A549 (cell line): ENCODE measurements at regions not wholly inside any gene's neighbourhood (a gene's known extent, or its start where the extent isn't known, plus 50 kb on each side); places are given as distances from the start of the nearest gene placed in this dataset.

Experiments
- ATAC-seq, 2 experiments: fragments of 200-7000 bp in 1 of 2; fragments of >200 bp in 1 of 2; cut with Nextera tagmentation in 1 of 2; cut with Tn5 transposase in 1 of 2; 3 replicates each; pipeline versions ENCODE4 v1.8.0 to v1.9.1; 2018 to 2020; ENCODE audit warnings: mild to moderate bottlenecking in 1 of 2, moderate library complexity in 1 of 2
- CTCF ChIA-PET: fragments of 300-600 bp; sonication (Branson Sonifier 250); formaldehyde crosslinking; extraction: SDS; loops from one replicate; lab custom pipeline; 2021; ENCODE audit warnings: antibody characterized with exemption, inconsistent platforms; lab: Yijun Ruan, JAX
- POLR2A ChIA-PET: fragments of 350-600 bp; formaldehyde crosslinking; extraction: SDS; loops from one replicate; lab custom pipeline; 2021; ENCODE audit warnings: antibody characterized with exemption, inconsistent platforms; lab: Yijun Ruan, JAX
- DNase-seq, 2 experiments: peaks; one replicate each; pipeline versions ENCODE4 v3.0.0 to v3.0.0-alpha.2; 2011 to 2016; ENCODE audit warnings: low read depth in 1 of 2, low spot score in 1 of 2
- FAIRE-seq: peaks from 2 replicates; lab custom pipeline; 2011; peaks lifted over from hg19 to GRCh38; lab: Jason Lieb, UNC
- H3K27ac ChIP-seq, 2 experiments: fragments of >200 bp; sonication (Bioruptor Twin); formaldehyde crosslinking; 3 replicates each; pipeline ENCODE4 v1.5.1; 2016 to 2017
- H3K4me1 ChIP-seq: fragments of >200 bp; sonication (Bioruptor Twin); formaldehyde crosslinking; 3 replicates; pipeline ENCODE4 v1.6.1; 2016
- H3K4me2 ChIP-seq: fragments of >200 bp; sonication (Bioruptor Twin); formaldehyde crosslinking; 3 replicates; pipeline ENCODE4 v1.6.1; 2016
- H3K4me3 ChIP-seq: fragments of >200 bp; sonication (Bioruptor Twin); formaldehyde crosslinking; 3 replicates; pipeline ENCODE4 v1.5.1; 2016
- H3K9me3 ChIP-seq: fragments of >200 bp; sonication (Bioruptor Twin); formaldehyde crosslinking; 3 replicates; pipeline ENCODE4 v1.6.1; 2016
- CBX8 ChIP-seq: fragments of 200-600 bp; sonication (generic); IDR thresholded peaks from 2 replicates; pipeline ENCODE4 v1.6.1; 2016
- CTCF ChIP-seq: fragments of >200 bp; sonication (Bioruptor Twin); formaldehyde crosslinking; IDR thresholded peaks from 3 replicates; pipeline ENCODE4 v1.5.1; 2016
- E2F6 ChIP-seq: IDR thresholded peaks from 2 replicates; pipeline ENCODE4 v1.6.1; 2012; ENCODE audit warnings: low read depth, borderline replicate concordance
- EHMT2 ChIP-seq: fragments of 200-600 bp; sonication (generic); IDR thresholded peaks from 2 replicates; pipeline ENCODE4 v1.6.1; 2016; ENCODE audit warnings: antibody characterized with exemption, low read depth, mild to moderate bottlenecking, moderate library complexity
- EP300 ChIP-seq, 2 experiments: fragments of >200 bp; sonication (Bioruptor Twin); formaldehyde crosslinking; IDR thresholded peaks; 2 replicates in 1 of 2; 3 replicates in 1 of 2; pipeline ENCODE4 v1.6.1; 2016 to 2017
- FOSB ChIP-seq: fragments of 250-450 bp; sonication (Bioruptor Pico); IDR thresholded peaks from 2 replicates; pipeline ENCODE4 v1.5.0; 2020; ENCODE audit warnings: mild to moderate bottlenecking, moderate library complexity
- FOXS1 ChIP-seq: fragments of 250-450 bp; sonication (Bioruptor Pico); IDR thresholded peaks from 2 replicates; pipeline ENCODE4 v1.5.0; 2020; ENCODE audit warnings: mild to moderate bottlenecking, moderate library complexity
- HOXA7 ChIP-seq: fragments of 250-450 bp; sonication (Bioruptor Pico); IDR thresholded peaks from 2 replicates; pipeline ENCODE4 v1.5.0; 2020; ENCODE audit warnings: mild to moderate bottlenecking, moderate library complexity
- JUNB ChIP-seq: fragments of >200 bp; sonication (Bioruptor Twin); formaldehyde crosslinking; IDR thresholded peaks from 2 replicates; pipeline ENCODE4 v1.6.1; 2016
- KDM1A ChIP-seq: fragments of 200-600 bp; sonication (generic); IDR thresholded peaks from 2 replicates; pipeline ENCODE4 v1.6.1; 2016; ENCODE audit warnings: low read depth, mild to moderate bottlenecking
- KDM5A ChIP-seq: fragments of 200-600 bp; sonication (generic); IDR thresholded peaks from 2 replicates; pipeline ENCODE4 v1.6.1; 2016; ENCODE audit warnings: antibody characterized with exemption, mild to moderate bottlenecking
- NPAS2 ChIP-seq: fragments of 250-450 bp; sonication (Bioruptor Pico); IDR thresholded peaks from 2 replicates; pipeline ENCODE4 v1.8.0; 2022; ENCODE audit warnings: mild to moderate bottlenecking, moderate library complexity, borderline replicate concordance
- PHF8 ChIP-seq: fragments of 200-600 bp; sonication (generic); IDR thresholded peaks from 2 replicates; pipeline ENCODE4 v1.6.1; 2016; ENCODE audit warnings: low read depth, mild to moderate bottlenecking, antibody characterized with exemption, moderate library complexity, borderline replicate concordance
- POLR2A ChIP-seq: IDR thresholded peaks from 2 replicates; pipeline ENCODE4 v1.6.1; 2012; ENCODE audit warnings: mild to moderate bottlenecking, low read length
- RFX5 ChIP-seq: fragments of 450-650 bp; IDR thresholded peaks from 2 replicates; pipeline ENCODE4 v1.7.1; 2014; ENCODE audit warnings: antibody characterized with exemption, mild to moderate bottlenecking, moderate library complexity
- RNF2 ChIP-seq: fragments of 200-600 bp; sonication (generic); IDR thresholded peaks from 2 replicates; pipeline ENCODE4 v1.6.1; 2016; ENCODE audit warnings: low read depth, mild to moderate bottlenecking, antibody characterized with exemption, moderate library complexity, borderline replicate concordance
- SMC3 ChIP-seq: fragments of >200 bp; sonication (Bioruptor Twin); formaldehyde crosslinking; IDR thresholded peaks from 3 replicates; pipeline ENCODE4 v1.6.1; 2018; ENCODE audit warnings: inconsistent platforms
- TFCP2L1 ChIP-seq: fragments of 250-450 bp; sonication (Bioruptor Pico); IDR thresholded peaks from 2 replicates; pipeline ENCODE4 v1.5.0; 2021; ENCODE audit warnings: mild to moderate bottlenecking
- ZC3H11A ChIP-seq: fragments of 450-650 bp; IDR thresholded peaks from 2 replicates; pipeline ENCODE4 v1.6.1; 2014; ENCODE audit warnings: antibody characterized with exemption, mild to moderate bottlenecking
- ZSCAN20 ChIP-seq: fragments of 250-450 bp; sonication (Bioruptor Pico); IDR thresholded peaks from 2 replicates; pipeline ENCODE4 v1.8.0; 2022; ENCODE audit warnings: mild to moderate bottlenecking, moderate library complexity
- WGBS: methylation state at CpG from one replicate; pipeline ENCODE4 v1.1.6; 2017; ENCODE audit errors: missing lambda C conversion rate; 5-methylcytosine and 5-hydroxymethylcytosine counted together
- TF ChIP-seq, protein P1 (sequence below): fragments of 450-650 bp; IDR thresholded peaks from 2 replicates; pipeline ENCODE4 v1.6.1; 2014; ENCODE audit warnings: antibody characterized with exemption
- TF ChIP-seq, protein P2 (sequence below): IDR thresholded peaks from 2 replicates; pipeline ENCODE4 v1.6.1; 2012

- peak; percentile 95 for TF ChIP-seq HOXA7 (CRISPR knock-in tag)
- TF ChIP-seq ZSCAN20 (CRISPR knock-in tag), result peak; percentile 97
- TF ChIP-seq, protein P1, sequence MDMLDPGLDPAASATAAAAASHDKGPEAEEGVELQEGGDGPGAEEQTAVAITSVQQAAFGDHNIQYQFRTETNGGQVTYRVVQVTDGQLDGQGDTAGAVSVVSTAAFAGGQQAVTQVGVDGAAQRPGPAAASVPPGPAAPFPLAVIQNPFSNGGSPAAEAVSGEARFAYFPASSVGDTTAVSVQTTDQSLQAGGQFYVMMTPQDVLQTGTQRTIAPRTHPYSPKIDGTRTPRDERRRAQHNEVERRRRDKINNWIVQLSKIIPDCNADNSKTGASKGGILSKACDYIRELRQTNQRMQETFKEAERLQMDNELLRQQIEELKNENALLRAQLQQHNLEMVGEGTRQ, result no peak
- TF ChIP-seq FOSB (CRISPR knock-in tag), result peak; percentile 91
- TF ChIP-seq POLR2A, result no peak
- peak; percentile 82 for TF ChIP-seq NPAS2 (CRISPR knock-in tag)
- TF ChIP-seq JUNB, result no peak
- no peak for TF ChIP-seq KDM1A
Observed at GRCh38 chr20:33909331-33909921, 84.3 kb upstream of the RALY start (continued).

DNA sequence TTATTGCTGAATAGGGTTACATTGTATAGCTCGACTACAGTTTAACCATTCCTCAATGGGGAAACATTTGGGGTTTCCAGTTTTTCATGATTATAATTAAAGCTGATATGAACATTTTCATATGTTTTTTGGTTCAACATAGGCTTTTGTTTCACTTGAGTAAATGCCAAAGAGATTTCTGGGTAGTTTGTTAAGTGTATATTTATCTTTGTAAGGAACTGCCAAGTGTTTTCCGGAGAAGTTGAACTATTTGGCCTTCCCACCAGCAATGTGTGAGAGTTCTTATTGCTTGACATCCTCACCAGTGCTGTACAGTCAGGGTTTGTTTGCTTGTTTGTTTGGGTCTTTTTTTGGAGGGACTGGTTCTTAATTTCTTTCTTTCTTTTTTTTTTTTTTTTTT is 83.7 kb upstream of the RALY start:
- 77% methylated on average over 2 of the region's 2 CpGs for WGBS
- TF ChIP-seq PHF8 (no peak), SMC3 (no peak), CTCF (no peak), NPAS2 (CRISPR knock-in tag) (no peak), CBX8 (no peak), KDM5A (no peak), E2F6 (no peak), FOXS1 (CRISPR knock-in tag) (no peak), FOSB (CRISPR knock-in tag) (no peak), RNF2 (no peak), EP300 (IDR thresholded peaks at IDR 0.05) (no peak), EHMT2 (no peak), RFX5 (no peak), ZC3H11A (no peak), TFCP2L1 (CRISPR knock-in tag) (no peak)
- TF ChIP-seq, protein P2, sequence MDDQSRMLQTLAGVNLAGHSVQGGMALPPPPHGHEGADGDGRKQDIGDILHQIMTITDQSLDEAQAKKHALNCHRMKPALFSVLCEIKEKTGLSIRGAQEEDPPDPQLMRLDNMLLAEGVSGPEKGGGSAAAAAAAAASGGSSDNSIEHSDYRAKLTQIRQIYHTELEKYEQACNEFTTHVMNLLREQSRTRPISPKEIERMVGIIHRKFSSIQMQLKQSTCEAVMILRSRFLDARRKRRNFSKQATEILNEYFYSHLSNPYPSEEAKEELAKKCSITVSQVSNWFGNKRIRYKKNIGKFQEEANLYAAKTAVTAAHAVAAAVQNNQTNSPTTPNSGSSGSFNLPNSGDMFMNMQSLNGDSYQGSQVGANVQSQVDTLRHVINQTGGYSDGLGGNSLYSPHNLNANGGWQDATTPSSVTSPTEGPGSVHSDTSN, result no peak
- TF ChIP-seq, protein P1, result no peak
- TF ChIP-seq, all 56 proteins: peak for 0
- Histone ChIP-seq H3K27ac (no peak overlapping the region), H3K4me1 (peaks cover 17% of the 10 kb centered on the region), H3K9me3 (no peaks in the 10 kb centered on the region), H3K4me2 (peak overlapping the region; percentile 6; the same call in 1 of the 3 replicates), H3K4me3 (no peak overlapping the region)
- FAIRE-seq (no peak), DNase-seq (no peak), ATAC-seq (no peak)
- ChIA-PET POLR2A (no interaction called here), CTCF (interaction anchor here (0.9 kb wide), 1 partner anchor 24 kb away, joined by 4 read pairs; no protein-coding TSS in a partner anchor)
